Loucy (cell line): ENCODE measurements at regions not wholly inside any gene's neighbourhood (a gene's known extent, or its start where the extent isn't known, plus 50 kb on each side); places are given as distances from the start of the nearest gene placed in this dataset.

Experiments used
- H2AFZ ChIP-seq: fragments of 200-600 bp; sonication (generic); 2 replicates; pipeline ENCODE4 v1.6.0; 2016; ENCODE audit warnings: antibody characterized with exemption, mild to moderate bottlenecking, low read length, moderate library complexity
- H3F3A ChIP-seq: fragments of 200-600 bp; 2 replicates; pipeline ENCODE4 v1.6.0; 2016; ENCODE audit warnings: antibody characterized with exemption, low read depth, mild to moderate bottlenecking
- H3K27me3 ChIP-seq: fragments of 200-600 bp; sonication (generic); 2 replicates; pipeline ENCODE4 v1.6.1; 2014; ENCODE audit warnings: low read length, mild to moderate bottlenecking; ENCODE audit not compliant: insufficient read depth, poor library complexity, severe bottlenecking
- H3K36me3 ChIP-seq: fragments of 200-600 bp; sonication (generic); 2 replicates; pipeline ENCODE4 v1.6.1; 2016; ENCODE audit warnings: low read length; ENCODE audit not compliant: insufficient read depth
- H3K4me1 ChIP-seq: fragments of 200-600 bp; sonication (generic); 2 replicates; pipeline ENCODE4 v1.5.1; 2014; ENCODE audit warnings: low read length, mild to moderate bottlenecking; ENCODE audit not compliant: insufficient read depth, poor library complexity, severe bottlenecking
- H3K4me2 ChIP-seq: fragments of 200-600 bp; sonication (generic); 2 replicates; pipeline ENCODE4 v1.6.0; 2014; ENCODE audit warnings: antibody characterized with exemption, low read length, low read depth, mild to moderate bottlenecking; ENCODE audit not compliant: poor library complexity, severe bottlenecking
- H3K4me3 ChIP-seq: fragments of 200-600 bp; sonication (generic); 2 replicates; pipeline ENCODE4 v1.5.1; 2014; ENCODE audit warnings: low read length, mild to moderate bottlenecking, mixed read lengths; ENCODE audit not compliant: poor library complexity, severe bottlenecking
- H3K79me2 ChIP-seq: fragments of 200-600 bp; sonication (generic); 2 replicates; pipeline ENCODE4 v1.6.1; 2014; ENCODE audit warnings: low read length; ENCODE audit not compliant: insufficient read depth
- H3K9ac ChIP-seq: fragments of 200-600 bp; sonication (generic); 2 replicates; pipeline ENCODE4 v1.6.0; 2014; ENCODE audit warnings: mild to moderate bottlenecking, low read depth, low read length, moderate library complexity; ENCODE audit not compliant: poor library complexity, severe bottlenecking
- H3K9me2 ChIP-seq: fragments of 200-600 bp; sonication (generic); replicated peaks from 2 replicates; pipeline ENCODE4 v1.6.1; 2016; ENCODE audit warnings: low read depth, low read length, mixed read lengths
- H3K9me3 ChIP-seq: fragments of 200-600 bp; sonication (generic); 2 replicates; pipeline ENCODE4 v1.6.1; 2014; ENCODE audit warnings: mild to moderate bottlenecking, antibody characterized with exemption, low read length, low read depth; ENCODE audit not compliant: insufficient read depth
- H4K20me1 ChIP-seq: fragments of 200-600 bp; sonication (generic); 2 replicates; pipeline ENCODE4 v1.6.0; 2014; ENCODE audit warnings: antibody characterized with exemption, low read length, mild to moderate bottlenecking; ENCODE audit not compliant: insufficient read depth, poor library complexity, severe bottlenecking
- EZH2phosphoT487 ChIP-seq: fragments of 200-600 bp; IDR thresholded peaks from 2 replicates; pipeline ENCODE4 v1.6.1; 2018; ENCODE audit warnings: antibody characterized with exemption, mild to moderate bottlenecking, moderate library complexity, borderline replicate concordance
- TF ChIP-seq, protein P1 (sequence below): fragments of 200-600 bp; sonication (generic); conservative IDR thresholded peaks from 2 replicates; pipeline ENCODE4 v1.5.1; 2014; ENCODE audit warnings: mild to moderate bottlenecking, antibody characterized with exemption, low read length

DNA sequence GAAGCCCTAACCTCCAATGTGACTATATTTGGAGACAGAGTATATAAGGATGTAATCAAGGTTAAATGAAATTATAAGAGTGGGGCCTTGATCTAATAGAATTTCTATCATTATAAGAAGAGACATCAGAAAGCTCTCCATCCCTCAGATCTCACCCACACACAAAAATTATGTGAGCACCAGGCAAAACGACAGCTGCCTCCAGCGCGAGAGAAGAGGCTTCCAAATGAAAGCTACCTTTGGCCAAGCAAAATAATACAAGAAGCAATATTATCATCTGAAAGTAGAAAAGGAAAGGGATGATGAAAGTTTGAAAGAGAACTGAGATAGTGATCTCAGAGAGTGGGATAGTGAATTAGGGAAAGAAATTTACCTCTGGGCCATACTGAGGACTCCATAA lies 1192.5 kb downstream of the NXPH1 start:
- H2AFZ ChIP-seq = no peak overlapping the region
- no peaks in the 10 kb centered on the region for H3K9me3 ChIP-seq
- H3F3A ChIP-seq = no peaks in the 10 kb centered on the region
- H3K4me2 ChIP-seq = no peak overlapping the region
- no peaks in the 10 kb centered on the region for H3K27me3 ChIP-seq
- no peaks in the 10 kb centered on the region for H3K9me2 ChIP-seq
- H3K4me1 ChIP-seq = no peaks in the 10 kb centered on the region
- H3K9ac ChIP-seq = no peak overlapping the region
- H4K20me1 ChIP-seq = no peaks in the 10 kb centered on the region
- no peaks in the 10 kb centered on the region for H3K79me2 ChIP-seq
- no peak overlapping the region for H3K4me3 ChIP-seq
- H3K36me3 ChIP-seq = no peaks in the 10 kb centered on the region
- TF ChIP-seq EZH2phosphoT487 = no peak
- TF ChIP-seq, protein P1, sequence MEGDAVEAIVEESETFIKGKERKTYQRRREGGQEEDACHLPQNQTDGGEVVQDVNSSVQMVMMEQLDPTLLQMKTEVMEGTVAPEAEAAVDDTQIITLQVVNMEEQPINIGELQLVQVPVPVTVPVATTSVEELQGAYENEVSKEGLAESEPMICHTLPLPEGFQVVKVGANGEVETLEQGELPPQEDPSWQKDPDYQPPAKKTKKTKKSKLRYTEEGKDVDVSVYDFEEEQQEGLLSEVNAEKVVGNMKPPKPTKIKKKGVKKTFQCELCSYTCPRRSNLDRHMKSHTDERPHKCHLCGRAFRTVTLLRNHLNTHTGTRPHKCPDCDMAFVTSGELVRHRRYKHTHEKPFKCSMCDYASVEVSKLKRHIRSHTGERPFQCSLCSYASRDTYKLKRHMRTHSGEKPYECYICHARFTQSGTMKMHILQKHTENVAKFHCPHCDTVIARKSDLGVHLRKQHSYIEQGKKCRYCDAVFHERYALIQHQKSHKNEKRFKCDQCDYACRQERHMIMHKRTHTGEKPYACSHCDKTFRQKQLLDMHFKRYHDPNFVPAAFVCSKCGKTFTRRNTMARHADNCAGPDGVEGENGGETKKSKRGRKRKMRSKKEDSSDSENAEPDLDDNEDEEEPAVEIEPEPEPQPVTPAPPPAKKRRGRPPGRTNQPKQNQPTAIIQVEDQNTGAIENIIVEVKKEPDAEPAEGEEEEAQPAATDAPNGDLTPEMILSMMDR = no peak

DNA sequence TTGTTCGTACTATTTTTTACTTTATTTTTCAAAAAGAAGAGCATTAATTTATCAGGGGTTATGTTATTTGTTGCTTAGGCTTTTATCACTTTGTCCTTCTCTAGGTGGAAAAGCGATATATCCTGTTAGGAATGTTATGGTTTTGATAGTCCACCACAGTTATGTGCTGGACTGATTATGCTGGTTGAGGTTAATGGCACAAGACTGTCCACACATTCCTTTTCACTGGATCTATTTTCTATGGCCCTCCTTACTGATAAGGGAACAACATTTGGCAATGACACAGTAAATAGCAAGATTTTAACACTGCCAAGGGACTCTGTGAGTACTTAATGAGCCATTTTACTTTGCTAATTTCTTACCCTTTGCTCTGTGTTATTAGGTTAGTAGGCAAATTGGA lies 1212.3 kb downstream of the NXPH1 start:
- Histone ChIP-seq H2AFZ (no peak overlapping the region), H4K20me1 (no peaks in the 10 kb centered on the region), H3K4me3 (no peak overlapping the region), H3K4me1 (no peaks in the 10 kb centered on the region), H3K9ac (no peak overlapping the region), H3K9me3 (no peaks in the 10 kb centered on the region), H3K36me3 (no peaks in the 10 kb centered on the region), H3F3A (no peaks in the 10 kb centered on the region), H3K4me2 (no peak overlapping the region), H3K27me3 (no peaks in the 10 kb centered on the region), H3K79me2 (no peaks in the 10 kb centered on the region), H3K9me2 (no peaks in the 10 kb centered on the region)
- TF ChIP-seq, protein P1 = no peak
- TF ChIP-seq EZH2phosphoT487 = no peak

DNA sequence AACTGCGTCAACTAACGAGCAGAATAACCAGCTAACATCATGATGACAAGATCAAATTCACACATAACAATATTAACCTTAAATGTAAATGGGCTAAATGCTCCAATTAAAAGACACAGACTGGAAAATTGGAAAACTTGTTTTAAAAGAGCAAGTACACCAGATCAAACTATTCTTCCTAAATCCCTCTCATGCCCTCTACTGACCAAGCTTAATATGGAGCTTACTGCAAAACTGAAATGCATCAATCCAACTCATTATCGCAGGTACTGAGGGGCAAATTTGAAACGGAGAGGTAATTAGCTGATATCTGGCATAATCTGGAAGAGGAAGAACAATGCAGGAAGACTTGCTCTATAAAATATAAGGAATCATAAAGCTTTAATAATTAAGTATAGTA lies 1223.8 kb downstream of the NXPH1 start:
- Histone ChIP-seq H3K9ac (no peak overlapping the region), H3F3A (no peaks in the 10 kb centered on the region), H3K4me3 (no peak overlapping the region), H3K9me2 (no peaks in the 10 kb centered on the region), H3K4me2 (no peak overlapping the region), H3K4me1 (no peaks in the 10 kb centered on the region), H3K9me3 (no peaks in the 10 kb centered on the region), H3K36me3 (no peaks in the 10 kb centered on the region), H2AFZ (no peak overlapping the region), H3K27me3 (no peaks in the 10 kb centered on the region), H4K20me1 (no peaks in the 10 kb centered on the region), H3K79me2 (no peaks in the 10 kb centered on the region)
- no peak for TF ChIP-seq EZH2phosphoT487
- TF ChIP-seq, protein P1 = peak; percentile 38
